ENCODE measurements at regions not wholly inside any gene's neighbourhood (a gene's known extent, or its start where the extent isn't known, plus 50 kb on each side); places are given as distances from the start of the nearest gene placed in this dataset.

DNA sequence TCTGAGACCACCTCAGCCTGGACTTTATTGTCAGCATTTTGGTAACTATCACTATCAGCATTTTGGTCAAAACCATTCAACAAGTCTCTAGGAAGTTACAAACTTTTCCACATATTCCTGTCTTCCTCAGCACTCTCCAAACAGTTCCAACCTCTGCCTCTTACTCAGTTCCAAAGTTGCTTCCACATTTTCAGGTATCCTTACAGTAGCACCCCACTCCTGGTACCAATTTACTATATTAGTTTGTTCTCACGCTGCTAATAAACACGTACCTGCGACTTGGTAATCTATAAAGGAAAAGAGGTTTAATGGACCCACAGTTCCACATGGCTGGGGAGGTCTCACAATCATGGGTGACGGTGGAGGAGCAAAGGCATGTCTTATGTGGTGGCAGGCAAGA lies 551.3 kb downstream of the DMRTA1 start:
- TF ChIP-seq, protein P1, sequence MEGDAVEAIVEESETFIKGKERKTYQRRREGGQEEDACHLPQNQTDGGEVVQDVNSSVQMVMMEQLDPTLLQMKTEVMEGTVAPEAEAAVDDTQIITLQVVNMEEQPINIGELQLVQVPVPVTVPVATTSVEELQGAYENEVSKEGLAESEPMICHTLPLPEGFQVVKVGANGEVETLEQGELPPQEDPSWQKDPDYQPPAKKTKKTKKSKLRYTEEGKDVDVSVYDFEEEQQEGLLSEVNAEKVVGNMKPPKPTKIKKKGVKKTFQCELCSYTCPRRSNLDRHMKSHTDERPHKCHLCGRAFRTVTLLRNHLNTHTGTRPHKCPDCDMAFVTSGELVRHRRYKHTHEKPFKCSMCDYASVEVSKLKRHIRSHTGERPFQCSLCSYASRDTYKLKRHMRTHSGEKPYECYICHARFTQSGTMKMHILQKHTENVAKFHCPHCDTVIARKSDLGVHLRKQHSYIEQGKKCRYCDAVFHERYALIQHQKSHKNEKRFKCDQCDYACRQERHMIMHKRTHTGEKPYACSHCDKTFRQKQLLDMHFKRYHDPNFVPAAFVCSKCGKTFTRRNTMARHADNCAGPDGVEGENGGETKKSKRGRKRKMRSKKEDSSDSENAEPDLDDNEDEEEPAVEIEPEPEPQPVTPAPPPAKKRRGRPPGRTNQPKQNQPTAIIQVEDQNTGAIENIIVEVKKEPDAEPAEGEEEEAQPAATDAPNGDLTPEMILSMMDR (IDR thresholded peaks at IDR 0.05): no peak
- TF ChIP-seq POLR2A (IDR thresholded peaks at IDR 0.05): no peak
